SK-N-MC (cell line): ENCODE measurements at regions not wholly inside any gene's neighbourhood (a gene's known extent, or its start where the extent isn't known, plus 50 kb on each side); places are given as distances from the start of the nearest gene placed in this dataset.

Experiments
- DNase-seq: peaks from one replicate; pipeline ENCODE4 v3.0.0-alpha.2; 2011; ENCODE audit warnings: low read depth, low spot score
- H3K27ac ChIP-seq: fragments of 200-600 bp; sonication (generic); 2 replicates; pipeline ENCODE4 v1.5.1; 2016; ENCODE audit warnings: mixed run types
- H3K36me3 ChIP-seq: fragments of 200-600 bp; sonication (generic); 2 replicates; pipeline ENCODE4 v1.6.1; 2017; ENCODE audit warnings: antibody characterized with exemption, low read length, mixed read lengths; ENCODE audit not compliant: insufficient read depth
- H3K4me3 ChIP-seq: fragments of 200-600 bp; sonication (generic); 2 replicates; pipeline ENCODE4 v1.5.1; 2016
- H3K9ac ChIP-seq: fragments of 200-600 bp; sonication (generic); 2 replicates; pipeline ENCODE4 v1.8.0; 2017; ENCODE audit warnings: mixed run types, mixed read lengths; ENCODE audit not compliant: insufficient read length
- H3K9me3 ChIP-seq: fragments of 200-600 bp; sonication (generic); 2 replicates; pipeline ENCODE4 v1.6.1; 2017; ENCODE audit warnings: low read depth, mild to moderate bottlenecking, antibody characterized with exemption, low read length, moderate library complexity, mixed read lengths
- EZH2 ChIP-seq: fragments of 200-600 bp; sonication (generic); IDR thresholded peaks from one replicate; pipeline ENCODE4 v1.6.1; 2017; ENCODE audit warnings: antibody characterized with exemption
- FOXP2 ChIP-seq: optimal IDR thresholded peaks from 2 replicates; pipeline ENCODE3; 2011; ENCODE audit warnings: mild to moderate bottlenecking, moderate library complexity; ENCODE audit not compliant: insufficient read depth; ENCODE audit errors: extremely low read length, control extremely low read depth
- POLR2AphosphoS5 ChIP-seq: IDR thresholded peaks from 2 replicates; pipeline ENCODE4 v1.6.1; 2012; ENCODE audit warnings: mild to moderate bottlenecking, low read depth, low read length, borderline replicate concordance

DNA sequence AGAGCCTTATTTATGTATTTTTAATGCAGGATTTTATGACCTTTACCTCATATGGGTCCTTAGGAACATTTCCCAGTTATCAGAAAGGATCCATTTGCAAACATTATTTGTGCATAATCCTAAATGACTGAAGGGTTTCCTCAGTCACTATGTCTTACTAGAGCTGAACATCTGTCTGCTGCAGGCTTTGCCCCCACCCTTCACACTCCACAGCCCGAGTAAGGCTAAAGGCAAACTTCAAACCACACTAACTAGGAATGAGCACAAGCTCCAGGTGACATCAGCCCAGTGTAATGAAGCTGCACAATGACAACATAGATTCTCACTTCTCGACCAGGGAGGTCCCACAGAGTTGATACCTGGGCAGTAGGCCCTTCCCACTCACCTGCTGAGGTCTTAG is 491.3 kb upstream of the MKI67 start:
- no peak overlapping the region for H3K27ac ChIP-seq
- TF ChIP-seq POLR2AphosphoS5 (no peak), EZH2 (no peak), FOXP2 (no peak)

DNA sequence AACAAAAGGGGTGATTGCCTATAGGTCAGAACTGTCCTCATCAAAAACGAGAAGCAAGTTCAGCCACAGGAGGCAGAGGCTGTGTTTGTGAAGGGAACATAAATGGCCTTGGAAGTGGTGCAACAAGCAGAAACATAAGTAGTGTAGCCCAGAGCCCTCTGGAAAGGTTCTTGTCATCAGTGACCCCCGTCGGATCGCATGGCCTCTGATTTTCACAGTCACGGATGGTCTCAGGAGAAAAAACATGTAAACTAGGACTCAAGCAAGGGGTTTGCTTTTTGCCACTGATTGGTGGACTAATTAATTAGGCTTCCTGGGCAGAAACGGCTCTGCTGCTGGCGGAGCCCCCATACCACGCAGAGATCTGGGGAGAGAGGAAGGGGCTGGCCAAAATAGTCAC is 496.5 kb upstream of the MKI67 start:
- Histone ChIP-seq H3K36me3 (no peaks in the 10 kb centered on the region), H3K4me3 (no peak overlapping the region), H3K9ac (no peak overlapping the region), H3K27ac (no peak overlapping the region), H3K9me3 (no peaks in the 10 kb centered on the region)
- TF ChIP-seq FOXP2 (no peak), EZH2 (no peak), POLR2AphosphoS5 (no peak)
- DNase-seq: no peak

More for the DNA sequence above, 491.3 kb upstream of the MKI67 start:
- no peaks in the 10 kb centered on the region for H3K9me3 ChIP-seq
- no peak overlapping the region for H3K4me3 ChIP-seq
- no peak overlapping the region for H3K9ac ChIP-seq
- no peaks in the 10 kb centered on the region for H3K36me3 ChIP-seq
- DNase-seq: no peak

DNA sequence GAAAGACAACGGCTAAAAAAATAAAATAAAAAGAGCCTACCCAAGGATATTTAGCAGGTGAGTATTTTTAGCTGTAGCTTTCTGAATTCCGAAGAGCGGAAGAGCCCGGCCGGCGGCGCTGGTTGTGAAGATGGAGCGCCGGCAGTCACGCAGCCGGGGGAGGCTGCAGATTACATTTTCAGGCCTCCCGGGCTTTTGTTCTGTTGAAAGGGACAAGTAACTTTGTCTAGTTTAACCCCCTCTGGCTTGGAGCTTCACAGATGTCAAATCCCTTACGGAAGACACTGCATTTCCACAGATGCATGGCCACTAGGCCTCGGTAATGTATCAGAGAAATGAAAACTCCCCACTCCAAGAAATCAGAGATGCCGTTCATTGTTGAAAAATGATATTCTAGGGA is 497.6 kb upstream of the MKI67 start:
- no peak for DNase-seq
- no peak for TF ChIP-seq FOXP2
- TF ChIP-seq EZH2: no peak
- TF ChIP-seq POLR2AphosphoS5: no peak
- Histone ChIP-seq H3K36me3 (no peaks in the 10 kb centered on the region), H3K9ac (no peak overlapping the region), H3K27ac (no peak overlapping the region), H3K9me3 (no peaks in the 10 kb centered on the region), H3K4me3 (no peak overlapping the region)

DNA sequence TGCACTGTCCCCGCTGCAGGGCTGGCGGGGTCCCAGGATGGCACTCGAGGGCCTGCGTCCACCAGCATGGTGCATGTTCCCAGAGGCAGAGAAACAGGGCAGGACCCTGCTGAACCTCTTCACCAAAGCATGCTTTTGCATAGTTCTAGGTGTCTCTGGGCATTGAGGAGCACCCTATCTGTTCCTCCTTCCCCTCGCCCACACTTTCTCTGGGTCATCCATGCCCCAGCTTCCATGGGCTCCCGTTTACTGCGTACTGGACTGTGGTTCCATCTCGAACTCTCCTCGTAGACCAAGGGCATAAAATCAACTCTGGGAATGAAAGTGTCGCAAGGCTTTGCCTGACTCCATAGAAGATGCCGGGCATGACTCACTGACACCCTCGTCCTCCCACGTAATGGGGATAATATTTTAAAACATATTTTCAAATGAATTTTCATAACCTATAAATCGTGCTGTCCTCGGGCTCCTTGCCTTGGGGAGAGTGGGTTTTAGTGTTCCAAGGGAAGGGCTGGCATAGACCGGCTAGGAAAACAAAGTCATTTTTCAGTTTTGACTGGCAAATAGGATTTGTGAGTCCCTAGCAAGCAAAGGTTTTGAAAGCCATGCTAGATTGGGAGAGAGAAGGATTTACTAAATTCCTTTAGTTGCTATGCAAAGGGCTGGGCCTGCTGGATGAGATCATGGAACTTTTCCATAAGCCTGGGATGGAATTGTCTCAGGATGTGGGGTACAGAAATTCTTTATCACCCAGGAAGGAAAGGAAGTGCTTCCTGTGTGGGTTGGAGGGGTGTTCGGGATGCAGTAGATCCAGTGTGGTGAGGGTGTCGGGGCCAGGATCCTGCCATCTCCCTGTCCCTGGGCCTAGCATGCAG is 498.7 kb upstream of the MKI67 start:
- DNase-seq: no peak
- H3K9me3 ChIP-seq: no peaks in the 10 kb centered on the region
- TF ChIP-seq POLR2AphosphoS5 (no peak), FOXP2 (no peak), EZH2 (no peak)
- H3K36me3 ChIP-seq: no peaks in the 10 kb centered on the region
- H3K27ac ChIP-seq: no peak overlapping the region
- no peak overlapping the region for H3K9ac ChIP-seq
- H3K4me3 ChIP-seq: no peak overlapping the region

DNA sequence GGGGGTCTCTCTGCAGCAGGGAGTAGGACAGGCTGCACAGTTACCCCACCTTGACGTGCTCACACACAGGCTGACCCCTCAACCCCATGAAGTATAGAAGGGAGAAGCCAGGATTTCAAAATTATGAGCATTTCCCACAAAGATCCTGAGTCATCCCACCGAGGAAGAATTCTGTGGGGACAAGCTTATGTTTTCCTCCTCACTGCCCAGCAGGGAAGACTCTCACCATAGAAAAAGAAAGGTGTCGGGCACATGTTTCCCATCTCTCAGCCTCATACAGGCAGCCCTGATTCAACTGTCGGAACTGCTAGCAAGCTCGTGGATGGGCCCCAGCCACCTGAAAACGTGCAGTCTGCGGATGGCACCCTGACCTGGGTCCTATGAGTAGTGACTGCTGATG is 499.7 kb upstream of the MKI67 start:
- H3K36me3 ChIP-seq: no peaks in the 10 kb centered on the region
- H3K9me3 ChIP-seq: no peaks in the 10 kb centered on the region
- TF ChIP-seq POLR2AphosphoS5: no peak
- TF ChIP-seq FOXP2: no peak
- TF ChIP-seq EZH2: no peak
- no peak overlapping the region for H3K27ac ChIP-seq
- no peak overlapping the region for H3K9ac ChIP-seq
- no peak overlapping the region for H3K4me3 ChIP-seq
- DNase-seq: no peak

DNA sequence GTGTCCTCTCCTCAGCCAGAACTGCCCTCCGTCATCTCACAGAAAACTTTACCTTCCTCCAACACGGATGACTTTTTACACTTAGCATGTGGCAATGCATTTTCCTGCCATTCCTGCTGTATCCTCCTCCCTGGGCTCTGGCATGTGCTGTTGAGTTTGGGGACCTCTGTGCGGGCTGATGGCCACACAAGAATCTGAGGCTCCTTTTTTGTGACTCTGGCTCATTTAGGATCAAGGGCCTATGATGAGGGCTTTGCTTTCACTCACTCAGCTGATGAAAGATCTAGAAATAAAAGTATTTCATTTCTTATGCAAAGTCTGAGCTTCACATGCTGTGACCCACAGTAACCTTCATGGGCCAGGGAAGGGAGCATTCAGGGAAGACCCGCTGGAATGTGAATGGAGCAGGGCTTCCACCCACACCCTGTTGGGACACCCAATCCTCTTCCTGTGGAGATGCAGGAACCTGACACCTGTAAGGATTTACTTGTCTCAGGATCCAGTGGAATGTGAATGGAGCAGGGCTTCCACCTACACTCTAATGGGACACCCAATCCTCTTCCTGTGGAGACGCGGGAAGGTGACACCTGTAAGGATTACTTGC is 500.3 kb upstream of the MKI67 start:
- DNase-seq: no peak

DNA sequence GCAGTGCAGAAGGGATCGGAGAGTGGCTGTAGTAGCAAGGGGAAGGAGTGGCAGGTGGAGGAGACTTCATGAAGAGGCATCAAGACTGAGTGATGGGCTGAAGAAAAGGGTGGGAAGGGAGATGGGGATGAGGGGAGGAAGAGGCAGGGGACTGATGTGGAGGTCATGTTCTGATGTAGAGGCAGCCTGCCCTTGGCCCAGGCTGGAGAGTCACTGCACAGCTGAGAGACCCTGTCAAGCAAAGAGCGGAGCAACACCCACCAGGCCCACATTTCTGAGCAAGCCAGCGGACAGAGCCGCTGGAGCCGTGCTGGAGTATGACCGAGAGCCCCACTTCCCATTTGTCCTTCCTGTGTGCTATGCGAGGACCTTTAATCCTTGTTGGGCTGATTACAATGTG is 501.6 kb upstream of the MKI67 start:
- no peak for DNase-seq
- Histone ChIP-seq H3K9me3 (no peaks in the 10 kb centered on the region), H3K27ac (no peak overlapping the region), H3K4me3 (no peak overlapping the region), H3K36me3 (no peaks in the 10 kb centered on the region), H3K9ac (no peak overlapping the region)
- TF ChIP-seq POLR2AphosphoS5 (no peak), EZH2 (no peak), FOXP2 (no peak)

More for the DNA sequence above, 500.3 kb upstream of the MKI67 start:
- TF ChIP-seq EZH2 (no peak), POLR2AphosphoS5 (no peak), FOXP2 (no peak)
- Histone ChIP-seq H3K9me3 (no peaks in the 10 kb centered on the region), H3K27ac (no peak overlapping the region), H3K9ac (no peak overlapping the region), H3K36me3 (no peaks in the 10 kb centered on the region), H3K4me3 (no peak overlapping the region)

DNA sequence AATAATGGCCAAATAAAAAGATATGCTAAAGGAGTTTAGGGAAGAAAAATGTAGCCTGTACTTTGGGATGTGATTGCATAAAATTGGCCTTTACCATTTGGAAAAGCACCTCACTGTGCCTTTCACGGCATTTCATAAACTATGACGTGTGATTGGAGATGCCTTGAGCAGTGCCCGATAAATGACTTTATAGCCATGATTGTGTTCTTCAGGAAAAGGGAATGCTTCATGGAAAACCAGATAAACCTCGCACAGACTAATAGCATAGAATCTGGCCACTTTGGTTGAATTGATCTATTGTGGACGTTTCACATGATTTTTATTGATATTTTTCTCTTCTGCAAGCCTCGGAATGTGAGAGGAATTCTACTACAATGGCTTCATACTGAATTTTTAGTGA is 502.0 kb upstream of the MKI67 start:
- Histone ChIP-seq H3K4me3 (no peak overlapping the region), H3K9ac (no peak overlapping the region)
- no peak for TF ChIP-seq FOXP2
- no peak for TF ChIP-seq EZH2
- TF ChIP-seq POLR2AphosphoS5: no peak

DNA sequence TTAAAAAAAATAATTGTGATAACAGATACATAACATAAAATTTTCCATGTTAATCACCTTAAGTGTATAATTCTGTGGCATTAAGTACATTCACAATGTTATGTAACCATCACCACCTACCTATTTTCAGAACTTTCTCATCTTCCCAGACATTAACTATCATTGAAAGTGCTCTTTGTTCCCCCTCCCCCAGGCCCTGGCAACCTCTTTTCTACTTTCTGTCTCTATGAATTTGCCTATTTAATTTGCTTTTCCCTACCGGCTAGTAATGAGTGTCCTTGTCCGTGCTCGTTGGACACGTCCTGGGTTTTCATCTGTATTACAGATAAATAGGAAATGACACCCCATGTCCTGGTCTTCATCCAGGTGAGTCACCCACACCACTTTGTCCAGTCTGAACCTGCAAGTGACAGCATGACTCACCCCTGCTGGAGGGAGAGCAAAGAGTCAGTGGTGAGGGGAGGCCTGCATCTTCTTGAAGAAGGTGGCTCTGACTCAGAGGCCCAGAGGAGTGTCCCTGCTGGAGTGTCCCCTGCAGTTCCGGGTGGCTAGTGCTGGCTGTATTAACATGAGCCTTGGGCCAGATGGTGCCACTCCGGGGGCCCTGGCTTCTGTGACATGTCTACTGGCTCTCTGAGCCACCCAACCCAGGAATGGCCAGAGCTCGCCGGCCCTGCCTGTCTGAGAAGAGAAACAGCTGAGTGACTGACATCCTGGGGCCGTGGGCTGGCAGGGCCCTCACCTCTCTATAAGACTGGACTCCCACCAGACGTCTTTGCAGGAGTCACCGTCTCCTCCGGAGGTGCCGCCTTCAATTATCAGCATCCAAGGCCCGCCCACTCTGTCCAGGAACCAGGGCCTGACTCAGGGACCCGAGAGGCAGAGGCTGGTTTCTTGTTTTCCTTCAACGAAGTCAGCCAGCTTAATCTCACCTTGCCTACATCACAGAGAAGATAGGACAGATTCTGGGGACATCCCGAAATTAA is 503.2 kb upstream of the MKI67 start:
- no peak for DNase-seq
- Histone ChIP-seq H3K9me3 (no peaks in the 10 kb centered on the region), H3K36me3 (no peaks in the 10 kb centered on the region), H3K9ac (no peak overlapping the region), H3K27ac (no peak overlapping the region), H3K4me3 (no peak overlapping the region)
- TF ChIP-seq EZH2 (no peak), POLR2AphosphoS5 (no peak), FOXP2 (no peak)

More for the DNA sequence above, 502.0 kb upstream of the MKI67 start:
- Histone ChIP-seq H3K9me3 (no peaks in the 10 kb centered on the region), H3K36me3 (no peaks in the 10 kb centered on the region), H3K27ac (no peak overlapping the region)
- no peak for DNase-seq
